Heart left ventricle (tissue), 13 donors: ENCODE measurements at regions not wholly inside any gene's neighbourhood (a gene's known extent, or its start where the extent isn't known, plus 50 kb on each side); places are given as distances from the start of the nearest gene placed in this dataset.

Experiments
- POLR2A ChIP-seq, 2 donors: fragments of 450-650 bp; IDR thresholded peaks; one replicate each; pipeline ENCODE4 v1.6.1; 2017; ENCODE audit warnings: antibody characterized with exemption in 2 of 2, mild to moderate bottlenecking in 2 of 2, moderate library complexity in 2 of 2
- TF ChIP-seq, protein P1 (sequence below), 12 donors: fragments of 200-600 bp; sonication (generic) in 4 of 12; IDR thresholded peaks; one replicate each; pipeline versions ENCODE4 v1.5.0 to v1.8.0; 2018 to 2022; ENCODE audit warnings: antibody characterized with exemption in 12 of 12, mild to moderate bottlenecking in 5 of 12
- donor health status: ischemic (EF 13 %, LVEDD 7.1; RV severe dilation, severe dysfunction).
- donor health status: DM: no; HTN: yes; CAD: no.
- donor health status: DM: no; HTN: no; CAD: no.
- donor health status: ischemic (EF 25% LVEDD 6.9; RV normal size, moderate dysfunction).
- donor health status: ischemic (EF 25% LVEDD 5.7; RV mildly dilated, moderate dysfunction).
- donor health status: ischemic (EF 35%, LVEDD 5.7; RV mildly dilated, moderate dysfunction).
- donor health status: nonischemic (EF 11% LVEDD 7.7; RV severe dilation, severe dysfunction).
- donor health status: DM: yes; HTN: yes; CAD: no.
- donor health status: PGD.
- donor health status: ischemic (EF 29% LVEDD 5.4; RV normal size, mild dysfunction).
- donor health status: nonischemic (EF 23%, LVEDD 6.1; RV moderate dilation, normal function).

DNA sequence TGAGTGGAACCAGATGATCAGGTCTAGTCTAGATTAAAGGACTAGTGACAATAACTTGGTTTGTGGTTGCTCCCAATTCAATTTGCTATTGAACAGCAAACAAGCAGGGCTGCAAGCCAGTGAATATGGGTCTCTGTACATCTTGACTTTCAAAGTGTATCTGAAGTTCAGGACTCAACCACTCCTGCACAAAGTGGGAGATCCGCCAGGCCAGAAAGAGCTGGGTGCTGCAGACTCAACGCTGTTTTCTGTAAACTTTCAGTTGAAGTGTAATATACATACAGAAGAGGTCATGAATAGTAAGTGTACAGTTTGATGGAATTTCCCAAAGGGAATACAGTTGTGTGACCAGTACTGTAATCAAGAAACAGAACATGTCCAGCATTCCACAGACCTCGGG lies 416.6 kb downstream of the RPS24 start:
- TF ChIP-seq, protein P1, sequence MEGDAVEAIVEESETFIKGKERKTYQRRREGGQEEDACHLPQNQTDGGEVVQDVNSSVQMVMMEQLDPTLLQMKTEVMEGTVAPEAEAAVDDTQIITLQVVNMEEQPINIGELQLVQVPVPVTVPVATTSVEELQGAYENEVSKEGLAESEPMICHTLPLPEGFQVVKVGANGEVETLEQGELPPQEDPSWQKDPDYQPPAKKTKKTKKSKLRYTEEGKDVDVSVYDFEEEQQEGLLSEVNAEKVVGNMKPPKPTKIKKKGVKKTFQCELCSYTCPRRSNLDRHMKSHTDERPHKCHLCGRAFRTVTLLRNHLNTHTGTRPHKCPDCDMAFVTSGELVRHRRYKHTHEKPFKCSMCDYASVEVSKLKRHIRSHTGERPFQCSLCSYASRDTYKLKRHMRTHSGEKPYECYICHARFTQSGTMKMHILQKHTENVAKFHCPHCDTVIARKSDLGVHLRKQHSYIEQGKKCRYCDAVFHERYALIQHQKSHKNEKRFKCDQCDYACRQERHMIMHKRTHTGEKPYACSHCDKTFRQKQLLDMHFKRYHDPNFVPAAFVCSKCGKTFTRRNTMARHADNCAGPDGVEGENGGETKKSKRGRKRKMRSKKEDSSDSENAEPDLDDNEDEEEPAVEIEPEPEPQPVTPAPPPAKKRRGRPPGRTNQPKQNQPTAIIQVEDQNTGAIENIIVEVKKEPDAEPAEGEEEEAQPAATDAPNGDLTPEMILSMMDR (IDR thresholded peaks at IDR 0.05) = no peak
- no peak for TF ChIP-seq POLR2A (IDR thresholded peaks at IDR 0.05)
